ENCODE measurements at regions not wholly inside any gene's neighbourhood (a gene's known extent, or its start where the extent isn't known, plus 50 kb on each side); places are given as distances from the start of the nearest gene placed in this dataset.
A peak's percentile ranks its signal among the peaks of the same experiment; 100 is the strongest.

DNA sequence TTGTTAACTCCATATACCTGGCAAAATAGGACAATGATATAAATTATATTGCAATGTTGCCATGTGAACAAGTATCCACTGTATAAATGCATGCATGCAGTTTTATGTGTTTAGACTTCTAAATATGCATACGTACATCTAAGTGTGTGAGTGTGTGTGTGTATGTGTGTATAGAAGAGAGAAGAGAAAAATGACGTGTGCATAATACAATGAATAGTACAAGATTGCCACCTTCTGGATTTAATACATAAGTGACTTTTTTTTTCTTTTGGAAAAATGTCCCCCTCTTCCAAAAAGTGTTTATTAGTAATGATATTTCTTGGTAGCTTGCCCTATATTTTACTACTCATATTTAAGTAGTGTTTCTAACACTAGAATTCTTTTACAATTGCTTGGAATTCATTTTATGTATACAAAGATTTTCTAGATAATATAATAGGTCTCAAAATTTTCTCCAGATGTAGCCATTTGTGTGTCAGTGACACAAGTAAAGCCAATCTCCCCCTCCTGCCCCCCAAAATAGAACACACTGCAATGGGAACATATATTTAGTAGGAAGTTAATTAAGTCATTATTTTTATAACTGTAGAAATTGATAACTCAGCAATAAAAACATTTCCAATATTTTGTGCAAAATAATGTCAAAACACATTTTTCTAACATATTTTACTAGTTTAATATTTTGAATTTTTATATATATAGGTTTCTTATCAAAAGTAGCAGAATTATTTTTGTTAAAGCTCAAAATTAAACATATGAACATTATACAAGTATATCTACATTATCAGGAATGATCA is 783.3 kb upstream of the ATXN8OS start:
- no peaks in the 10 kb centered on the region for H4K20me1 ChIP-seq (ENCODE audit: control insufficient read depth, insufficient read depth, low read depth, low read length)
- no peaks in the 10 kb centered on the region for H3K9me2 ChIP-seq (replicated peaks; ENCODE audit: control insufficient read depth, low read length)
- no peaks in the 10 kb centered on the region for H3F3A ChIP-seq (ENCODE audit: control insufficient read depth, insufficient read depth)
- H3K4me1 ChIP-seq (ENCODE audit: control insufficient read depth, low read length), result no peaks in the 10 kb centered on the region
- no peaks in the 10 kb centered on the region for H3K9me3 ChIP-seq (ENCODE audit: control insufficient read depth, insufficient read depth, low read length)
- H3K4me2 ChIP-seq (ENCODE audit: low read length), result no peak overlapping the region
- no peak overlapping the region for H3K27ac ChIP-seq (ENCODE audit: low read depth, low read length)
- H3K4me3 ChIP-seq (ENCODE audit: low read length), result no peak overlapping the region
- no peaks in the 10 kb centered on the region for H3K27me3 ChIP-seq (ENCODE audit: control insufficient read depth, low read length)
- no peaks in the 10 kb centered on the region for H3K79me2 ChIP-seq (ENCODE audit: control insufficient read depth, low read length)
- TF ChIP-seq, protein P1, sequence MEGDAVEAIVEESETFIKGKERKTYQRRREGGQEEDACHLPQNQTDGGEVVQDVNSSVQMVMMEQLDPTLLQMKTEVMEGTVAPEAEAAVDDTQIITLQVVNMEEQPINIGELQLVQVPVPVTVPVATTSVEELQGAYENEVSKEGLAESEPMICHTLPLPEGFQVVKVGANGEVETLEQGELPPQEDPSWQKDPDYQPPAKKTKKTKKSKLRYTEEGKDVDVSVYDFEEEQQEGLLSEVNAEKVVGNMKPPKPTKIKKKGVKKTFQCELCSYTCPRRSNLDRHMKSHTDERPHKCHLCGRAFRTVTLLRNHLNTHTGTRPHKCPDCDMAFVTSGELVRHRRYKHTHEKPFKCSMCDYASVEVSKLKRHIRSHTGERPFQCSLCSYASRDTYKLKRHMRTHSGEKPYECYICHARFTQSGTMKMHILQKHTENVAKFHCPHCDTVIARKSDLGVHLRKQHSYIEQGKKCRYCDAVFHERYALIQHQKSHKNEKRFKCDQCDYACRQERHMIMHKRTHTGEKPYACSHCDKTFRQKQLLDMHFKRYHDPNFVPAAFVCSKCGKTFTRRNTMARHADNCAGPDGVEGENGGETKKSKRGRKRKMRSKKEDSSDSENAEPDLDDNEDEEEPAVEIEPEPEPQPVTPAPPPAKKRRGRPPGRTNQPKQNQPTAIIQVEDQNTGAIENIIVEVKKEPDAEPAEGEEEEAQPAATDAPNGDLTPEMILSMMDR (IDR thresholded peaks at IDR 0.05; ENCODE audit: low read depth, low read length, poor library complexity, severe bottlenecking), result peak; percentile 45
- TF ChIP-seq EZH2phosphoT487 (IDR thresholded peaks at IDR 0.05; ENCODE audit: borderline replicate concordance, low read length), result no peak
- no peaks in the 10 kb centered on the region for H3K36me3 ChIP-seq (ENCODE audit: control insufficient read depth, low read length)

DNA sequence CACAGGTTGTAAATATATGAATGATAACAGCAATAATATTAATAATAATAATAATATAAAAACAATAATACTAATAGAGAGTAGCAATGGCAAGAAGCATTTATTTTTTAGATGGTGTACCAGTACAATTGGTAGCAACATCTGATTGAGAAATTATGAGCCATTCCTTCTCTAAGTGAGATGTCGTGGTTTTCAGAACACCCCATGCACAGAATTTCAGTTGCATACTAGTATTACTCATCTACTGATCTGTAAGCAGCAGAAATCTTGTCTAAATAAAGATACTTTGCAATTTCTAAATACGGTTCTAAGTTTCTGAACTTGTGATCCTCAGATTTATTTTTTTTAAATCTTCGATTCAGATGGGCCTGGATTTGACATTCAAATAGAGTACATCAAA is 788.0 kb upstream of the ATXN8OS start:
- H3K36me3 ChIP-seq (ENCODE audit: control insufficient read depth, low read length), result no peaks in the 10 kb centered on the region
- H3K27ac ChIP-seq (ENCODE audit: low read depth, low read length), result no peak overlapping the region
- no peaks in the 10 kb centered on the region for H3K4me1 ChIP-seq (ENCODE audit: control insufficient read depth, low read length)
- H3K79me2 ChIP-seq (ENCODE audit: control insufficient read depth, low read length), result no peaks in the 10 kb centered on the region
- no peaks in the 10 kb centered on the region for H3K27me3 ChIP-seq (ENCODE audit: control insufficient read depth, low read length)
- no peaks in the 10 kb centered on the region for H3K9me2 ChIP-seq (replicated peaks; ENCODE audit: control insufficient read depth, low read length)
- no peak for TF ChIP-seq EZH2phosphoT487 (IDR thresholded peaks at IDR 0.05; ENCODE audit: borderline replicate concordance, low read length)
- TF ChIP-seq, protein P1 (IDR thresholded peaks at IDR 0.05; ENCODE audit: low read depth, low read length, poor library complexity, severe bottlenecking), result no peak
- H3K9me3 ChIP-seq (ENCODE audit: control insufficient read depth, insufficient read depth, low read length), result no peaks in the 10 kb centered on the region
- H3K4me3 ChIP-seq (ENCODE audit: low read length), result no peak overlapping the region
- H4K20me1 ChIP-seq (ENCODE audit: control insufficient read depth, insufficient read depth, low read depth, low read length), result no peaks in the 10 kb centered on the region
- no peaks in the 10 kb centered on the region for H3F3A ChIP-seq (ENCODE audit: control insufficient read depth, insufficient read depth)
- H3K4me2 ChIP-seq (ENCODE audit: low read length), result no peak overlapping the region

DNA sequence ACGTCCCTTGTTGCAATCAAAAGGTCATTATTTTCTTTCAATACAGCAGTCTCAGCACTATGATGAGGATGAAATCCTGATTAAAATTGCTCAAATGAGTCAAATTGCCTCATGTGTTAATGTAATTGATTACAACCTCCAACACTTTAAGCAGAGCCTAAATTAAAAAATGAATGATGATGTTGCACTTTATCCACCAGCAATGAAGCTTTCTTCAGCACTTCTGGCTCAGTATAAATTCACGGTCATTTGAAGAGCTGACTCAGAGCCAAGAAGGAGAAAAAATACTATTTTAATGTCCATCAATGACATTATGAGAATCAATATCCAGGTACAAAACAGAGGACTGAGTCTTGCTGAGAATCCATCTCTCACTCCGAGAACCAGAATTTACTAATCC is 792.6 kb upstream of the ATXN8OS start:
- H3K27me3 ChIP-seq (ENCODE audit: control insufficient read depth, low read length), result no peaks in the 10 kb centered on the region
- H3K79me2 ChIP-seq (ENCODE audit: control insufficient read depth, low read length), result no peaks in the 10 kb centered on the region
- no peak overlapping the region for H3K4me2 ChIP-seq (ENCODE audit: low read length)
- no peaks in the 10 kb centered on the region for H3K9me2 ChIP-seq (replicated peaks; ENCODE audit: control insufficient read depth, low read length)
- no peaks in the 10 kb centered on the region for H3K36me3 ChIP-seq (ENCODE audit: control insufficient read depth, low read length)
- H3K27ac ChIP-seq (ENCODE audit: low read depth, low read length), result no peak overlapping the region
- H3K9me3 ChIP-seq (ENCODE audit: control insufficient read depth, insufficient read depth, low read length), result no peaks in the 10 kb centered on the region
- H3F3A ChIP-seq (ENCODE audit: control insufficient read depth, insufficient read depth), result no peaks in the 10 kb centered on the region
- no peak overlapping the region for H3K4me3 ChIP-seq (ENCODE audit: low read length)
- no peaks in the 10 kb centered on the region for H4K20me1 ChIP-seq (ENCODE audit: control insufficient read depth, insufficient read depth, low read depth, low read length)
- no peak for TF ChIP-seq EZH2phosphoT487 (IDR thresholded peaks at IDR 0.05; ENCODE audit: borderline replicate concordance, low read length)
- TF ChIP-seq, protein P1 (IDR thresholded peaks at IDR 0.05; ENCODE audit: low read depth, low read length, poor library complexity, severe bottlenecking), result no peak
- no peaks in the 10 kb centered on the region for H3K4me1 ChIP-seq (ENCODE audit: control insufficient read depth, low read length)

Data from DOHH2 (cell line).